GM23248 (cell line): ENCODE measurements at regions not wholly inside any gene's neighbourhood (a gene's known extent, or its start where the extent isn't known, plus 50 kb on each side); places are given as distances from the start of the nearest gene placed in this dataset.

Experiments used
- DNase-seq: peaks from one replicate; pipeline ENCODE4 v3.0.0-alpha.2; 2015
- H2AFZ ChIP-seq: fragments of 200-600 bp; sonication (generic); 2 replicates; pipeline ENCODE4 v1.6.1; 2016; ENCODE audit warnings: antibody characterized with exemption
- H3F3A ChIP-seq: fragments of 200-600 bp; sonication (generic); 2 replicates; pipeline ENCODE4 v1.6.1; 2016; ENCODE audit warnings: mild to moderate bottlenecking, antibody characterized with exemption, mixed run types; ENCODE audit not compliant: insufficient read depth
- H3K27ac ChIP-seq: fragments of 200-600 bp; sonication (generic); 2 replicates; pipeline ENCODE4 v1.5.1; 2016; ENCODE audit warnings: mild to moderate bottlenecking
- H3K27me3 ChIP-seq: fragments of 200-600 bp; sonication (generic); replicated peaks from 2 replicates; pipeline ENCODE4 v1.6.1; 2016; ENCODE audit warnings: mild to moderate bottlenecking; ENCODE audit not compliant: insufficient read depth
- H3K36me3 ChIP-seq: fragments of 200-600 bp; sonication (generic); 2 replicates; pipeline ENCODE4 v1.6.1; 2016; ENCODE audit warnings: low read depth, mild to moderate bottlenecking
- H3K4me1 ChIP-seq: fragments of 200-600 bp; sonication (generic); 2 replicates; pipeline ENCODE4 v1.6.1; 2016; ENCODE audit warnings: mild to moderate bottlenecking; ENCODE audit not compliant: insufficient read depth
- H3K4me2 ChIP-seq: fragments of 200-600 bp; sonication (generic); one replicate; pipeline ENCODE4 v1.6.1; 2016; ENCODE audit warnings: mild to moderate bottlenecking; ENCODE audit not compliant: unreplicated experiment
- H3K4me3 ChIP-seq: fragments of 200-600 bp; sonication (generic); 2 replicates; pipeline ENCODE4 v1.5.1; 2016; ENCODE audit warnings: mild to moderate bottlenecking
- H3K79me2 ChIP-seq: fragments of 200-600 bp; sonication (generic); 2 replicates; pipeline ENCODE4 v1.6.1; 2016; ENCODE audit warnings: mild to moderate bottlenecking; ENCODE audit not compliant: insufficient read depth
- H3K9ac ChIP-seq: fragments of 200-600 bp; sonication (generic); 2 replicates; pipeline ENCODE4 v1.6.1; 2016; ENCODE audit warnings: mild to moderate bottlenecking
- H3K9me2 ChIP-seq: fragments of 200-600 bp; sonication (generic); 2 replicates; pipeline ENCODE4 v1.6.1; 2016; ENCODE audit warnings: mixed run types, mild to moderate bottlenecking, moderate library complexity; ENCODE audit not compliant: insufficient read depth
- H3K9me3 ChIP-seq: fragments of 200-600 bp; sonication (generic); one replicate; pipeline ENCODE4 v1.6.1; 2017; ENCODE audit warnings: low read depth
- H4K20me1 ChIP-seq: fragments of 200-600 bp; sonication (generic); 2 replicates; pipeline ENCODE4 v1.6.0; 2016; ENCODE audit not compliant: insufficient read depth
- EZH2 ChIP-seq: fragments of 200-600 bp; sonication (generic); IDR thresholded peaks from 2 replicates; pipeline ENCODE4 v1.6.1; 2018; ENCODE audit warnings: antibody characterized with exemption, mild to moderate bottlenecking; ENCODE audit not compliant: insufficient read depth, poor library complexity, severe bottlenecking
- EZH2phosphoT487 ChIP-seq: fragments of 200-600 bp; sonication (generic); IDR thresholded peaks from 2 replicates; pipeline ENCODE4 v1.6.1; 2018; ENCODE audit warnings: antibody characterized with exemption, moderate library complexity, mild to moderate bottlenecking, low read depth; ENCODE audit not compliant: insufficient read depth
- WGBS, 2 experiments: methylation state at CpG; one replicate each; pipeline ENCODE4 v1.1.6; 2015 to 2017; ENCODE audit warnings: low lambda C conversion rate in 2 of 2, low coverage in 1 of 2; ENCODE audit errors: missing lambda C conversion rate in 2 of 2; 5-methylcytosine and 5-hydroxymethylcytosine counted together
- in situ Hi-C: fragments of 300-500 bp; cut with MboI; formaldehyde crosslinking; loops from 2 replicates; pipeline ENCODE4 v1.15.0; 2020

GRCh38 chr5:41621420-41621819 lies 111.0 kb upstream of the PLCXD3 start:
- in situ Hi-C loops: no loop called here
- Histone ChIP-seq H2AFZ (no peak overlapping the region), H3K4me1 (no peaks in the 10 kb centered on the region), H3F3A (no peaks in the 10 kb centered on the region), H3K9ac (no peak overlapping the region), H3K79me2 (no peaks in the 10 kb centered on the region), H3K36me3 (no peaks in the 10 kb centered on the region), H3K27me3 (no peaks in the 10 kb centered on the region; the same call in 1 of the 2 replicates), H3K9me3 (no peaks in the 10 kb centered on the region), H3K9me2 (no peaks in the 10 kb centered on the region), H3K27ac (no peak overlapping the region), H4K20me1 (no peaks in the 10 kb centered on the region), H3K4me3 (no peak overlapping the region), H3K4me2 (no peak overlapping the region)
- DNase-seq: no peak
- TF ChIP-seq EZH2phosphoT487 (no peak), EZH2 (no peak)
- 0 to 2% methylated on average over 2 of the region's 2 CpGs for WGBS, 2 experiments

GRCh38 chr5:41617843-41618515 lies 107.6 kb upstream of the PLCXD3 start:
- Histone ChIP-seq H4K20me1 (no peaks in the 10 kb centered on the region), H3K79me2 (no peaks in the 10 kb centered on the region), H3K27me3 (no peaks in the 10 kb centered on the region), H3F3A (no peaks in the 10 kb centered on the region), H3K9me3 (no peaks in the 10 kb centered on the region), H3K4me3 (no peak overlapping the region), H3K4me2 (no peak overlapping the region), H3K9me2 (no peaks in the 10 kb centered on the region), H3K27ac (no peak overlapping the region), H3K9ac (no peak overlapping the region), H2AFZ (no peak overlapping the region), H3K4me1 (no peaks in the 10 kb centered on the region), H3K36me3 (no peaks in the 10 kb centered on the region)
- in situ Hi-C loops: no loop called here
- WGBS, 2 experiments: 22 to 29% methylated on average over 2 of the region's 2 CpGs
- TF ChIP-seq EZH2 (no peak), EZH2phosphoT487 (no peak)
- DNase-seq: no peak

- TF ChIP-seq EZH2phosphoT487 (no peak), EZH2 (no peak)
- in situ Hi-C loops: no loop called here
- WGBS, 2 experiments: 0 to 8% methylated on average over 1 of the region's 1 CpG
These were observed 100.0 kb upstream of the PLCXD3 start for GRCh38 chr5:41610386-41610785.

GRCh38 chr5:41600731-41601130 lies 90.3 kb upstream of the PLCXD3 start:
- Histone ChIP-seq H3K9me2 (no peaks in the 10 kb centered on the region), H3K79me2 (no peaks in the 10 kb centered on the region), H3K27ac (no peak overlapping the region), H2AFZ (no peak overlapping the region), H3K9me3 (no peaks in the 10 kb centered on the region), H3K36me3 (no peaks in the 10 kb centered on the region), H3K27me3 (no peaks in the 10 kb centered on the region; the same call in 1 of the 2 replicates), H3K9ac (no peak overlapping the region), H3F3A (no peaks in the 10 kb centered on the region), H3K4me1 (no peaks in the 10 kb centered on the region), H3K4me2 (no peak overlapping the region), H3K4me3 (no peak overlapping the region), H4K20me1 (no peaks in the 10 kb centered on the region)
- 12 to 14% methylated on average over 2 of the region's 2 CpGs for WGBS, 2 experiments
- no peak for DNase-seq
- TF ChIP-seq EZH2: no peak
- in situ Hi-C loops: no loop called here

More at GRCh38 chr5:41610386-41610785, 100.0 kb upstream of the PLCXD3 start:
- H3K4me3 ChIP-seq: no peak overlapping the region
- H3K9me3 ChIP-seq: no peaks in the 10 kb centered on the region
- H3K27me3 ChIP-seq: 0 out of 2 replicates have a peak, but pooled peaks cover 3% of the 10 kb centered on the region
- no peak overlapping the region for H3K27ac ChIP-seq
- H3K9me2 ChIP-seq: no peaks in the 10 kb centered on the region
- no peak overlapping the region for H3K9ac ChIP-seq
- DNase-seq: no peak
- no peaks in the 10 kb centered on the region for H3K36me3 ChIP-seq
- no peaks in the 10 kb centered on the region for H3F3A ChIP-seq
- no peak overlapping the region for H3K4me2 ChIP-seq
- no peaks in the 10 kb centered on the region for H3K79me2 ChIP-seq
- no peaks in the 10 kb centered on the region for H3K4me1 ChIP-seq
- H2AFZ ChIP-seq: no peak overlapping the region
- H4K20me1 ChIP-seq: no peaks in the 10 kb centered on the region

- no peak overlapping the region for H3K4me3 ChIP-seq
- no peaks in the 10 kb centered on the region for H3K36me3 ChIP-seq
- in situ Hi-C loops: no loop called here
- H3K27me3 ChIP-seq: no peaks in the 10 kb centered on the region; the same call in 1 of the 2 replicates
- TF ChIP-seq EZH2phosphoT487: no peak
- TF ChIP-seq EZH2: no peak
- no peak overlapping the region for H2AFZ ChIP-seq
- no peaks in the 10 kb centered on the region for H3K4me1 ChIP-seq
- no peaks in the 10 kb centered on the region for H4K20me1 ChIP-seq
- H3K27ac ChIP-seq: no peak overlapping the region
- H3K9me3 ChIP-seq: no peaks in the 10 kb centered on the region
- H3K9ac ChIP-seq: no peak overlapping the region
- peak; percentile 38 for DNase-seq
- no peaks in the 10 kb centered on the region for H3F3A ChIP-seq
- no peaks in the 10 kb centered on the region for H3K9me2 ChIP-seq
- no peak overlapping the region for H3K4me2 ChIP-seq
- no peaks in the 10 kb centered on the region for H3K79me2 ChIP-seq
These were observed 87.6 kb upstream of the PLCXD3 start for GRCh38 chr5:41598011-41598410.
